Endothelial cell of umbilical vein (primary cell): ENCODE measurements at regions not wholly inside any gene's neighbourhood (a gene's known extent, or its start where the extent isn't known, plus 50 kb on each side); places are given as distances from the start of the nearest gene placed in this dataset.

ENCODE experiments used
- BruUV-seq: library from RNA; stranded (reverse); fragments of 400-500 nt; replicated peaks from 2 replicates; lab custom pipeline; 2021; lab: Mats Ljungman, UMichigan
- CTCF ChIA-PET: fragments of 300-600, 350-600 bp; sonication (Branson Sonifier 250); formaldehyde crosslinking; loops from one replicate; lab custom pipeline; 2021; ENCODE audit warnings: antibody characterized with exemption, inconsistent platforms; lab: Charles Lee
- POLR2A ChIA-PET: fragments of 300-600, 350-600 bp; sonication (Branson Sonifier 250); formaldehyde crosslinking; loops from one replicate; lab custom pipeline; 2021; ENCODE audit warnings: antibody characterized with exemption, inconsistent platforms; lab: Charles Lee
- DNase-seq: peaks from one replicate; pipeline ENCODE4 v3.0.0-alpha.2; 2011; ENCODE audit warnings: low read depth, low spot score
- FAIRE-seq: peaks from 2 replicates; lab custom pipeline; 2011; peaks lifted over from hg19 to GRCh38; lab: Jason Lieb, UNC
- H2AFZ ChIP-seq: 2 replicates; pipeline ENCODE4 v1.6.0; 2012; ENCODE audit warnings: low read depth, low read length, control low read depth, inconsistent platforms
- H3K27ac ChIP-seq: 2 replicates; pipeline ENCODE4 v1.5.1; 2011; ENCODE audit warnings: low read depth, mild to moderate bottlenecking, control low read depth, low read length, moderate library complexity; ENCODE audit not compliant: insufficient read depth
- H3K27me3 ChIP-seq, 2 experiments: 2 replicates each; pipeline versions ENCODE4 v1.6.0 to v1.6.1; 2011; ENCODE audit warnings: low read length in 2 of 2, mixed read lengths in 1 of 2; ENCODE audit not compliant: control insufficient read depth in 2 of 2, insufficient read depth in 2 of 2
- H3K36me3 ChIP-seq, 2 experiments: 2 replicates in 1 of 2; 3 replicates in 1 of 2; pipeline ENCODE4 v1.5.1; 2011; ENCODE audit warnings: low read length in 2 of 2, mild to moderate bottlenecking in 1 of 2, moderate library complexity in 1 of 2; ENCODE audit not compliant: control insufficient read depth in 2 of 2, insufficient read depth in 2 of 2; ENCODE audit errors: extremely low read depth in 1 of 2
- H3K4me1 ChIP-seq: 3 replicates; pipeline ENCODE4 v1.5.1; 2011; ENCODE audit warnings: mild to moderate bottlenecking, low read length; ENCODE audit not compliant: control insufficient read depth, insufficient read depth; ENCODE audit errors: extremely low read depth
- H3K4me2 ChIP-seq: 2 replicates; pipeline ENCODE4 v1.6.1; 2011; ENCODE audit warnings: low read length, control low read depth, mixed read lengths; ENCODE audit not compliant: insufficient read depth
- H3K4me3 ChIP-seq, 3 experiments: fragments of 200-600 bp in 1 of 3; sonication (generic), shearing (Covaris generic) in 1 of 3; replicated peaks in 1 of 3; 2 replicates each; pipeline ENCODE4 v1.5.1; 2011 to 2016; ENCODE audit warnings: control low read depth in 3 of 3, low read length in 3 of 3, mild to moderate bottlenecking in 2 of 3, inconsistent platforms in 1 of 3, low read depth in 1 of 3, moderate library complexity in 1 of 3; ENCODE audit not compliant: insufficient read depth in 1 of 3
- H3K79me2 ChIP-seq: 2 replicates; pipeline ENCODE4 v1.6.0; 2012; ENCODE audit warnings: low read length, inconsistent platforms; ENCODE audit not compliant: control insufficient read depth, insufficient read depth
- H3K9ac ChIP-seq: replicated peaks from 2 replicates; pipeline ENCODE3; 2011; ENCODE audit warnings: low read length, control low read depth; ENCODE audit not compliant: insufficient read depth; ENCODE audit errors: extremely low read depth
- H3K9me1 ChIP-seq: replicated peaks from 3 replicates; pipeline ENCODE4 v1.6.0; 2011; ENCODE audit warnings: mild to moderate bottlenecking, low read length; ENCODE audit not compliant: control insufficient read depth, insufficient read depth; ENCODE audit errors: extremely low read depth
- H3K9me3 ChIP-seq: replicated peaks from 2 replicates; pipeline ENCODE4 v1.5.1; 2012; ENCODE audit warnings: low read length, inconsistent platforms; ENCODE audit not compliant: control insufficient read depth, insufficient read depth
- H4K20me1 ChIP-seq: replicated peaks from 2 replicates; pipeline ENCODE3; 2011; ENCODE audit warnings: mild to moderate bottlenecking, low read length; ENCODE audit not compliant: control insufficient read depth, insufficient read depth; ENCODE audit errors: extremely low read depth
- EZH2 ChIP-seq: IDR thresholded peaks from 2 replicates; pipeline ENCODE4 v1.6.1; 2012; ENCODE audit warnings: borderline replicate concordance, low read depth, mild to moderate bottlenecking, moderate library complexity, low read length, inconsistent platforms; ENCODE audit not compliant: severe bottlenecking
- FOS ChIP-seq: IDR thresholded peaks from 2 replicates; pipeline ENCODE4 v1.6.1; 2011; ENCODE audit warnings: mild to moderate bottlenecking, low read length, moderate library complexity, borderline replicate concordance; ENCODE audit not compliant: insufficient read depth
- GATA2 ChIP-seq: IDR thresholded peaks from 2 replicates; pipeline ENCODE4 v1.7.0; 2011; ENCODE audit warnings: low read depth, mild to moderate bottlenecking, moderate library complexity, mixed read lengths, low read length; ENCODE audit not compliant: insufficient read length, insufficient read depth
- JUN ChIP-seq: IDR thresholded peaks from 2 replicates; pipeline ENCODE4 v1.6.1; 2011; ENCODE audit warnings: borderline replicate concordance, low read depth; ENCODE audit not compliant: insufficient read length, insufficient read depth
- MYC ChIP-seq: IDR thresholded peaks from one replicate; pipeline ENCODE4 v1.6.1; 2011; ENCODE audit warnings: mild to moderate bottlenecking, low read depth, low read length
- POLR2A ChIP-seq: IDR thresholded peaks from 2 replicates; pipeline ENCODE4 v1.6.1; 2012; ENCODE audit warnings: low read depth, mild to moderate bottlenecking, control low read depth, low read length
- POLR2AphosphoS5 ChIP-seq: IDR thresholded peaks from 2 replicates; pipeline ENCODE4 v1.6.1; 2012; ENCODE audit warnings: low read depth, mild to moderate bottlenecking, control low read depth, low read length, moderate library complexity; ENCODE audit not compliant: insufficient read depth
- dilution Hi-C: fragments of 300-500 bp; cut with MboI; formaldehyde crosslinking; loops from one replicate; pipeline ENCODE4 v1.15.0; 2019; ENCODE audit warnings: low sequenced_read_pairs; ENCODE audit not compliant: extremely low pct_ligation_motif_present
- intact Hi-C: fragments of 100-400 bp; cut with micrococcal nuclease; formaldehyde crosslinking; loops from one replicate; pipeline ENCODE4 v1.10.0; 2022
- TF ChIP-seq, protein P1 (sequence below), 2 donors: IDR thresholded peaks; 1 replicate in 1 of 2; 2 replicates in 1 of 2; pipeline ENCODE4 v1.5.1; 2011; ENCODE audit warnings: low read length in 2 of 2, mild to moderate bottlenecking in 2 of 2, moderate library complexity in 2 of 2, control low read depth in 1 of 2, inconsistent platforms in 1 of 2, low read depth in 1 of 2; ENCODE audit not compliant: insufficient read depth in 1 of 2; ENCODE audit errors: extremely low read depth in 1 of 2
- TF ChIP-seq, protein P2 (sequence below): IDR thresholded peaks from 2 replicates; pipeline ENCODE4 v1.6.1; 2011; ENCODE audit not compliant: insufficient read depth, insufficient read length

DNA sequence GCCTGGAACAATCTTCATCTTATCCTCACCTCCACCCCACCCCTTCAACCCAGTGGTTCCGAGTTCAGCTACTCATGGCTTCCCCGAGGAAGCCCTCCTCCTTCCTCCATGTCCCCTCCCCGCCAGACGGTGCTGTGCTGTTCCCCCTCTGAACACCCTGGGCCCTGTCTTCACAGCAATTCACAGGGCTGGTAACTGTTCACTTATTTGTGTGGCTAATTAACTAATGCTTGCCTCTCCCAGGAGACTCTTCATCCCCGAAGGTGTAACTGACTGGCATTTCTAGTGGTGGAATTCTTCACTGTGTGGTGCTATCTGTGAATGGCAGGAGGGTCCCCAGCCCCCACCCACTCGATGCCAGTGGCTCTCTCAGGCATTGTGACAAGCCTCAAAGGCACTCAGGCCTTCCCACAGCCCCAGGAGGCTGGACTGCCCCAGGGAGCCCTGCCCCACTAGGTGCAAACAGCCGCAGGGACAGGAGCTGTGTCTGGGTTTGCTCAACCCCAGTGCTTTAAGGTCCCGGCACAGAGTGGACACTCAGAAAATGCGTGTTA lies 133.7 kb upstream of the ID2 start:
- dilution Hi-C loops (no loop called here), intact Hi-C loops (no loop called here)
- TF ChIP-seq, protein P1, sequence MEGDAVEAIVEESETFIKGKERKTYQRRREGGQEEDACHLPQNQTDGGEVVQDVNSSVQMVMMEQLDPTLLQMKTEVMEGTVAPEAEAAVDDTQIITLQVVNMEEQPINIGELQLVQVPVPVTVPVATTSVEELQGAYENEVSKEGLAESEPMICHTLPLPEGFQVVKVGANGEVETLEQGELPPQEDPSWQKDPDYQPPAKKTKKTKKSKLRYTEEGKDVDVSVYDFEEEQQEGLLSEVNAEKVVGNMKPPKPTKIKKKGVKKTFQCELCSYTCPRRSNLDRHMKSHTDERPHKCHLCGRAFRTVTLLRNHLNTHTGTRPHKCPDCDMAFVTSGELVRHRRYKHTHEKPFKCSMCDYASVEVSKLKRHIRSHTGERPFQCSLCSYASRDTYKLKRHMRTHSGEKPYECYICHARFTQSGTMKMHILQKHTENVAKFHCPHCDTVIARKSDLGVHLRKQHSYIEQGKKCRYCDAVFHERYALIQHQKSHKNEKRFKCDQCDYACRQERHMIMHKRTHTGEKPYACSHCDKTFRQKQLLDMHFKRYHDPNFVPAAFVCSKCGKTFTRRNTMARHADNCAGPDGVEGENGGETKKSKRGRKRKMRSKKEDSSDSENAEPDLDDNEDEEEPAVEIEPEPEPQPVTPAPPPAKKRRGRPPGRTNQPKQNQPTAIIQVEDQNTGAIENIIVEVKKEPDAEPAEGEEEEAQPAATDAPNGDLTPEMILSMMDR (IDR thresholded peaks at IDR 0.05; ENCODE audit: extremely low read depth in 1 of 2, insufficient read depth in 1 of 2, low read depth in 1 of 2, low read length in 2 of 2): no peak
- no TSS peak for BruUV-seq
- H3K27me3 ChIP-seq: no peaks in the 10 kb centered on the region
- DNase-seq: no peak
- H3K9me1 ChIP-seq: no peaks in the 10 kb centered on the region
- FAIRE-seq: no peak
- no peaks in the 10 kb centered on the region for H3K9me3 ChIP-seq
- H3K9ac ChIP-seq: no peak overlapping the region
- H3K4me3 ChIP-seq: no peak overlapping the region
- H4K20me1 ChIP-seq: no peaks in the 10 kb centered on the region
- ChIA-PET POLR2A (no interaction called here), CTCF (no interaction called here)
- H3K4me1 ChIP-seq: no peaks in the 10 kb centered on the region
- H3K79me2 ChIP-seq: no peaks in the 10 kb centered on the region
- H3K4me2 ChIP-seq: no peak overlapping the region
- no peaks in the 10 kb centered on the region for H3K36me3 ChIP-seq
- H3K27ac ChIP-seq: no peak overlapping the region
- H2AFZ ChIP-seq: no peak overlapping the region

DNA sequence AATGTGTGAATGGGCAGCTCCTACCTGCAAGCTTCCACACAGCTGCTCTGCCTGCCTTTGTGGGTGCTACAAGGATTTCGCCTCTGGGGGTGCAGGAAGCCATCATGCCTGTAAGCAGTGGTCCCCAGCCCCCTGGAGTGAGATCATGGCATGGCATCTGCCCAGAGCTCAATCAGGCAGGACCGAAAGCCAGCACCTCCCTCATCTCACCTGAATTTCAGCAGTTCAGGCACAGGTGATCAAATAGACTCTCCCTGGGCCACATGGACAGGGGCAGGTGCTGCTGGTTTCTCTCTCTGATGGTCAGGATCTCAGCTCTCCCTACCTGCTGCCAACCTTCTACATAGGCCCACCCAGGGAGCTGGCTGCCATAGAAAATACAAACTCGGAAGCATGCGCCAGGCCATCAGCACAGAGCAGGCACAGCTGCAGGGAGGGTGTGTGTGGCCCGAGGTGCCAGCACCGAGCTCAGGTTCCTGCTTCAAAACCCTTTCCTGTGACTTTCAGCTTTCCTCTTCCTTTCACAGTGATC lies 133.2 kb upstream of the ID2 start:
- no TSS peak for BruUV-seq
- dilution Hi-C loops: no loop called here
- no peak for FAIRE-seq
- Histone ChIP-seq H3K27ac (no peak overlapping the region), H3K36me3 (no peaks in the 10 kb centered on the region), H3K9me1 (no peaks in the 10 kb centered on the region), H3K4me1 (no peaks in the 10 kb centered on the region), H3K9me3 (no peaks in the 10 kb centered on the region), H4K20me1 (no peaks in the 10 kb centered on the region), H3K4me2 (no peak overlapping the region), H2AFZ (no peak overlapping the region), H3K27me3 (no peaks in the 10 kb centered on the region), H3K79me2 (no peaks in the 10 kb centered on the region), H3K9ac (no peak overlapping the region), H3K4me3 (no peak overlapping the region)
- ChIA-PET CTCF (no interaction called here), POLR2A (no interaction called here)
- DNase-seq: no peak
- intact Hi-C loops: no loop called here
- TF ChIP-seq EZH2 (no peak), GATA2 (no peak), FOS (no peak), JUN (no peak), POLR2AphosphoS5 (no peak), POLR2A (no peak), MYC (no peak)
- TF ChIP-seq, protein P1 (IDR thresholded peaks at IDR 0.05; ENCODE audit: extremely low read depth in 1 of 2, insufficient read depth in 1 of 2, low read depth in 1 of 2, low read length in 2 of 2): no peak
- TF ChIP-seq, protein P2, sequence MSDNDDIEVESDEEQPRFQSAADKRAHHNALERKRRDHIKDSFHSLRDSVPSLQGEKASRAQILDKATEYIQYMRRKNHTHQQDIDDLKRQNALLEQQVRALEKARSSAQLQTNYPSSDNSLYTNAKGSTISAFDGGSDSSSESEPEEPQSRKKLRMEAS: no peak
